Colonic mucosa (tissue), 4 donors: ENCODE measurements at regions not wholly inside any gene's neighbourhood (a gene's known extent, or its start where the extent isn't known, plus 50 kb on each side); places are given as distances from the start of the nearest gene placed in this dataset.

Experiments used
- DNase-seq: peaks from one replicate; pipeline ENCODE4 v3.0.0-alpha.2; 2020
- H3K27ac ChIP-seq: fragments of 200-600 bp; one replicate; pipeline ENCODE4 v1.8.0; 2021
- H3K27me3 ChIP-seq: fragments of 200-600 bp; one replicate; pipeline ENCODE4 v1.8.0; 2021
- H3K36me3 ChIP-seq: fragments of 200-600 bp; one replicate; pipeline ENCODE4 v1.8.0; 2021
- H3K4me1 ChIP-seq: fragments of 200-600 bp; one replicate; pipeline ENCODE4 v1.8.0; 2021; ENCODE audit warnings: mild to moderate bottlenecking
- H3K4me3 ChIP-seq: fragments of 200-600 bp; one replicate; pipeline ENCODE4 v1.8.0; 2021
- H3K9ac ChIP-seq, 2 donors: one replicate each; pipeline ENCODE4 v1.7.0; 2013; ENCODE audit warnings: control low read depth in 2 of 2, low read depth in 2 of 2, low read length in 2 of 2
- H3K9me3 ChIP-seq: fragments of 200-600 bp; one replicate; pipeline ENCODE4 v1.8.0; 2021
- CTCF ChIP-seq: fragments of 200-600 bp; IDR thresholded peaks from one replicate; pipeline ENCODE4 v1.8.0; 2022; ENCODE audit warnings: antibody characterized with exemption, mild to moderate bottlenecking
- intact Hi-C: fragments of 100-400 bp; cut with DNase I; formaldehyde crosslinking; loops from one replicate; pipeline ENCODE4 v1.14.1; 2022
- donor health status: healthy.
- donor health status: DM: no; HTN: no; CAD: no.
- donor health status: DM: no; HTN: no; CAD: no.

DNA sequence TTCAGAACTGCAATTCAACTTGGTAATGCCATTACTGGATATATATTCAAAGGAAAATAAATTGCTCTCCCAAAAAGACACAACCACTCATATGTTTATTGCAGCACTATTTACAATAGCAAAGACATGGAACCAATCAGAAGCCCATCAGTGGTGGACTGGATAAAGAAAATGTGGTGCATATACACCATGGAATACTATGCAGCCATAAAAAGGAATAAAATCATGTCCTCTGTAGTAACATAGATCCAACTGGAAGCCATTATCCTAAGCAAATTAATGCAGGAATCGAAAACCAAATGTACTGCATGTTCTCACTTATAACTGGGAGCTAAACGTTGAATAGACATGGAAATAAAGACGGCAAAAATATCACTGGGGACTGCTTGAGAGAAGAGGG, 117.0 kb downstream of the MAP3K21 start:
- no peaks in the 10 kb centered on the region for H3K27me3 ChIP-seq
- H3K36me3 ChIP-seq = no peaks in the 10 kb centered on the region
- intact Hi-C loops = loop anchor here (10.0 kb wide), 1 partner anchor 620 kb away; no protein-coding TSS in a partner anchor
- H3K9ac ChIP-seq = no peak overlapping the region
- H3K27ac ChIP-seq = no peak overlapping the region
- H3K4me1 ChIP-seq = no peaks in the 10 kb centered on the region
- no peak for TF ChIP-seq CTCF
- H3K4me3 ChIP-seq = no peak overlapping the region
- DNase-seq = no peak
- no peaks in the 10 kb centered on the region for H3K9me3 ChIP-seq

GRCh38 chr1:233445737-233446136, 118.2 kb downstream of the MAP3K21 start:
- Histone ChIP-seq H3K4me3 (no peak overlapping the region), H3K9me3 (no peaks in the 10 kb centered on the region), H3K27me3 (no peaks in the 10 kb centered on the region), H3K27ac (no peak overlapping the region), H3K9ac (no peak overlapping the region), H3K4me1 (no peaks in the 10 kb centered on the region), H3K36me3 (no peaks in the 10 kb centered on the region)
- DNase-seq = no peak
- intact Hi-C loops = loop anchor here (10.0 kb wide), 1 partner anchor 619 kb away; no protein-coding TSS in a partner anchor
- TF ChIP-seq CTCF = no peak

- no peak for DNase-seq
- H3K4me1 ChIP-seq = no peaks in the 10 kb centered on the region
- TF ChIP-seq CTCF = no peak
- H3K9ac ChIP-seq = no peak overlapping the region
- intact Hi-C loops = loop anchor here (10.0 kb wide), 1 partner anchor 618 kb away; no protein-coding TSS in a partner anchor
- H3K4me3 ChIP-seq = no peak overlapping the region
- H3K36me3 ChIP-seq = no peaks in the 10 kb centered on the region
- H3K27ac ChIP-seq = no peak overlapping the region
- no peaks in the 10 kb centered on the region for H3K27me3 ChIP-seq
- H3K9me3 ChIP-seq = no peaks in the 10 kb centered on the region
Measured at GRCh38 chr1:233446935-233447334, 119.4 kb downstream of the MAP3K21 start.

DNA sequence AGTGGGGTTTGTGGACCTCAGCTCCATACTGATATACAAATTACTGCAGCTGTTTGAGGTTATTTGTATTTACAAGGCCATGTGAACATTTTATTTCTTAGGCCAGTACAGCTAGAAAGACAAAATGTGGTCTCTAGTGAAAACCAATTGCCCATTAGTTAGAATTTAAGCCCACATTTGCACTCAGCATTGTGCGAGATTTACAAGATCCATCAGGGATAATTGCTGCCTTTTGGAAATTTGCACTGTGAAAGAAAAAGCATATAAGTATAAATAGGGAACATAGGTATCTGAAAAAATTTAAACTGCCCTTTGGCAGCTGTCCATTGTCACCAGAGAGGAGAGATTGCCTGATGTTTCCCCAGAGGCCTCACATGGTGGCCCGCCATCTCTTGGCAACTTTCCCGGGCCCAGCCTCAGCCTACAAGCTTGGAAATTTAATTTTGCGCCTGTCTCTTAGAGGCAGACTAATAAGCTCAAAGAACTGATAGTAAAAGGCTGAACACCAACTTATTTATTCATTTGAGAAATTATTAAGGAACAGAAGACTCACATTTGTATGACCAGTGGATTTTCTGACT, 120.7 kb downstream of the MAP3K21 start:
- TF ChIP-seq CTCF = no peak
- Histone ChIP-seq H3K4me3 (no peak overlapping the region), H3K27ac (no peak overlapping the region), H3K36me3 (no peaks in the 10 kb centered on the region), H3K4me1 (no peaks in the 10 kb centered on the region), H3K9me3 (no peaks in the 10 kb centered on the region), H3K27me3 (no peaks in the 10 kb centered on the region), H3K9ac (no peak overlapping the region)
- no peak for DNase-seq
- intact Hi-C loops = loop anchor here (10.0 kb wide), 1 partner anchor 617 kb away; no protein-coding TSS in a partner anchor

DNA sequence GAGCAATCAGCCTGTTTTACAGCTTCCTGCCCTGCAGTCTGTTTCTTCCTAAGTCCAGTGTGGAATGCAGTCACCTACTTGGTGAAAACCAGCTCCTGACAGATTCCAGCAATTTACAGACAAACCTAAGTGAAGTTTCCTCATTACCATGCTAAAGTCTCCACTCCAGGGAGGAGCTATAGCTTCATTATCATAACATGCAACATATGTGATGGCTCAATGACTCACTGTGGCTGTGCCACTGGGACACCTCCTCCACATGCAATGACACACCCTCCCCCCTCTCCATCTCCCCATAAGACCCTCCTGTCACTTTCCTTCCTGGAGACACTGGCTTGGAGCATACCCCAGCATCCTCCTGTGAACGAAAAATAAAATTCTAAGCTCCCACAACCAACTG, 125.2 kb downstream of the MAP3K21 start:
- no peaks in the 10 kb centered on the region for H3K9me3 ChIP-seq
- no peaks in the 10 kb centered on the region for H3K36me3 ChIP-seq
- intact Hi-C loops = no loop called here
- H3K9ac ChIP-seq = no peak overlapping the region
- no peak for DNase-seq
- H3K27me3 ChIP-seq = no peaks in the 10 kb centered on the region
- H3K4me1 ChIP-seq = no peaks in the 10 kb centered on the region
- TF ChIP-seq CTCF = no peak
- no peak overlapping the region for H3K4me3 ChIP-seq
- H3K27ac ChIP-seq = no peak overlapping the region
